GM12878 (cell line): ENCODE measurements at regions not wholly inside any gene's neighbourhood (a gene's known extent, or its start where the extent isn't known, plus 50 kb on each side); places are given as distances from the start of the nearest gene placed in this dataset.

ENCODE experiments used
- ATAC-seq: fragments of 200-7000 bp; cut with Tn5 transposase; 3 replicates; pipeline ENCODE4 v1.9.1; 2020; ENCODE audit warnings: mild to moderate bottlenecking, moderate library complexity
- BruUV-seq: library from RNA; stranded (reverse); fragments of 400-500 nt; replicated peaks from 2 replicates; lab custom pipeline; 2021; lab: Mats Ljungman, UMichigan
- CTCF ChIA-PET: fragments of 300-600 bp; sonication (Branson Sonifier 250); formaldehyde crosslinking; extraction: SDS; loops from one replicate; lab custom pipeline; 2021; ENCODE audit warnings: inconsistent platforms; lab: Yijun Ruan, JAX
- POLR2A ChIA-PET: fragments of 350-600 bp; formaldehyde crosslinking; extraction: SDS; loops from one replicate; lab custom pipeline; 2021; ENCODE audit warnings: inconsistent platforms; lab: Charles Lee
- RAD21 ChIA-PET: fragments of 300-600 bp; sonication (Branson Sonifier 250); formaldehyde crosslinking; loops from one replicate; lab custom pipeline; 2023; ENCODE audit warnings: antibody characterized with exemption; ENCODE audit not compliant: unreplicated experiment; lab: Charles Lee
- SMC1A ChIA-PET: fragments of 300-600 bp; sonication (Branson Sonifier 250); formaldehyde crosslinking; loops from one replicate; lab custom pipeline; 2023; ENCODE audit not compliant: unreplicated experiment, uncharacterized antibody; lab: Charles Lee
- DNase-seq: peaks from one replicate; pipeline ENCODE4 v3.0.0-alpha.2; 2011; ENCODE audit warnings: low read depth, low spot score
- FAIRE-seq: peaks from 3 replicates; lab custom pipeline; 2011; peaks lifted over from hg19 to GRCh38; lab: Jason Lieb, UNC
- H2AFZ ChIP-seq: 2 replicates; pipeline ENCODE4 v1.6.0; 2011; ENCODE audit warnings: low read depth, low read length, control low read depth; ENCODE audit not compliant: control insufficient read depth
- H3K27ac ChIP-seq: 2 replicates; pipeline ENCODE4 v1.5.1; 2011; ENCODE audit warnings: control low read depth; ENCODE audit not compliant: control insufficient read depth, insufficient read depth
- H3K27me3 ChIP-seq, 2 experiments: replicated peaks in 1 of 2; 2 replicates each; pipeline versions ENCODE4 v1.6.0 to v1.6.1; 2011; ENCODE audit warnings: low read length in 1 of 2; ENCODE audit not compliant: control insufficient read depth in 2 of 2, insufficient read depth in 2 of 2
- H3K36me3 ChIP-seq, 2 experiments: 2 replicates each; pipeline ENCODE4 v1.5.1; 2011; ENCODE audit warnings: low read length in 1 of 2; ENCODE audit not compliant: control insufficient read depth in 2 of 2, insufficient read depth in 2 of 2
- H3K4me1 ChIP-seq: 2 replicates; pipeline ENCODE4 v1.6.1; 2011; ENCODE audit warnings: mild to moderate bottlenecking, low read length, moderate library complexity, mixed read lengths; ENCODE audit not compliant: control insufficient read depth, insufficient read depth
- H3K4me2 ChIP-seq: 2 replicates; pipeline ENCODE4 v1.6.0; 2011; ENCODE audit warnings: control low read depth; ENCODE audit not compliant: control insufficient read depth, insufficient read depth
- H3K4me3 ChIP-seq: fragments of 200-600 bp; sonication (generic); 2 replicates; pipeline ENCODE4 v1.5.1; 2016
- H3K79me2 ChIP-seq: 2 replicates; pipeline ENCODE4 v1.6.0; 2011; ENCODE audit warnings: low read length; ENCODE audit not compliant: control insufficient read depth, insufficient read depth
- H3K9ac ChIP-seq: 2 replicates; pipeline ENCODE4 v1.8.0; 2011; ENCODE audit warnings: low read length, control low read depth, mixed read lengths; ENCODE audit not compliant: control insufficient read depth, insufficient read depth
- H3K9me3 ChIP-seq: replicated peaks from 3 replicates; pipeline ENCODE4 v1.5.1; 2011; ENCODE audit warnings: mild to moderate bottlenecking, low read length; ENCODE audit not compliant: control insufficient read depth, insufficient read depth
- H4K20me1 ChIP-seq: 2 replicates; pipeline ENCODE4 v1.6.0; 2011; ENCODE audit not compliant: control insufficient read depth, insufficient read depth
- CBX3 ChIP-seq: fragments of 200-600 bp; sonication (generic); IDR thresholded peaks from 2 replicates; pipeline ENCODE4 v1.6.1; 2016; ENCODE audit warnings: low read depth, borderline replicate concordance
- CHD2 ChIP-seq: IDR thresholded peaks from 2 replicates; pipeline ENCODE4 v1.6.1; 2011; ENCODE audit warnings: low read depth, low read length, improper control_type of control experiment, borderline replicate concordance
- ESRRA ChIP-seq: IDR thresholded peaks from 2 replicates; pipeline ENCODE4 v1.6.1; 2012; ENCODE audit warnings: mild to moderate bottlenecking, low read length, improper control_type of control experiment
- EZH2 ChIP-seq: IDR thresholded peaks from 2 replicates; pipeline ENCODE4 v1.6.1; 2012; ENCODE audit warnings: low read depth, mild to moderate bottlenecking, control low read depth, inconsistent platforms, low read length, borderline replicate concordance; ENCODE audit not compliant: control insufficient read depth
- NFYA ChIP-seq: IDR thresholded peaks from 2 replicates; pipeline ENCODE4 v1.6.1; 2011; ENCODE audit warnings: low read depth, mild to moderate bottlenecking, low read length, improper control_type of control experiment, borderline replicate concordance
- SPI1 ChIP-seq: IDR thresholded peaks from 2 replicates; pipeline ENCODE4 v1.6.1; 2011; ENCODE audit warnings: low read depth, mild to moderate bottlenecking, low read length, moderate library complexity, borderline replicate concordance; ENCODE audit not compliant: insufficient read depth
- SUPT20H ChIP-seq: IDR thresholded peaks from 2 replicates; pipeline ENCODE4 v1.6.1; 2011; ENCODE audit warnings: low read depth, mild to moderate bottlenecking, low read length, moderate library complexity, borderline replicate concordance; ENCODE audit not compliant: control insufficient read depth
- ZNF384 ChIP-seq: IDR thresholded peaks from 2 replicates; pipeline ENCODE4 v1.6.1; 2012; ENCODE audit warnings: low read depth, mild to moderate bottlenecking, low read length, improper control_type of control experiment, borderline replicate concordance
- ZNF687 ChIP-seq: fragments of 450-650 bp; IDR thresholded peaks from 2 replicates; pipeline ENCODE4 v1.6.1; 2017; ENCODE audit warnings: mild to moderate bottlenecking, moderate library complexity
- WGBS: methylation state at CpG from one replicate; pipeline ENCODE4 v1.1.6; 2016; ENCODE audit warnings: low lambda C conversion rate; ENCODE audit not compliant: insufficient replicate concordance, insufficient coverage; ENCODE audit errors: missing lambda C conversion rate; 5-methylcytosine and 5-hydroxymethylcytosine counted together
- in situ Hi-C: fragments of 300-500 bp; cut with MboI; formaldehyde crosslinking; loops from 9 replicates; pipeline ENCODE4 v1.14.3; 2018; ENCODE audit warnings: mixed read lengths
- intact Hi-C: fragments of 100-400 bp; cut with micrococcal nuclease; formaldehyde crosslinking; loops from one replicate; pipeline ENCODE4 v1.14.2; 2022; ENCODE audit not compliant: unreplicated experiment
- TF ChIP-seq, protein P1 (sequence below): fragments of 450-650 bp; IDR thresholded peaks from 2 replicates; pipeline ENCODE4 v1.6.1; 2016; ENCODE audit warnings: mild to moderate bottlenecking

DNA sequence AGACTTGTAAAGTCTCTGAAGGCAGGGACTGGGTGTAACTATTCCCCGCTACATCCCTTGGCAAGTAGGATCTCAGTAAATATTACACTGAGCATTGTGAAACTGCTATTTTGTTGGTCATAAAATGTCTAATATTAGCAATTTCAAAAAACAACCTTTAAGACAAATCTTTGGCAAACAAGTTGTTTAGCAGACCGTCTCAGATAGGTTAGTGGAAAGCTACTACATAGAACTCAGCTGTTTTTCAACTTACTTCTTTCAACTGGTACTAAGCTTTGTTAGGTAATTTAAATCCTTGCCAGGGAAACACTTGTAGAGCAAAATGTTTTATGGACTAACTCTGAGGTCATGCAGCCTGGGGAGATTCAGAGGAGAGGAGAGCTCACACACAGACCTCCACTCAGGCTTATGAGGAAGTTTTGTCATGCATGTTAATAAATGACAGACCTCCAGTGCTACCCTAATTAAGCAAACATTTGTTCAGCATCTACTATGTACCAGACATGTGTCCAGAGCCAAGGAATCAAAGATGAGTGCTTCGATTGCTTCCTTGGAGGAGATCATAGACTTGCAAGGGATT is 61.6 kb upstream of the STAC start:
- ATAC-seq (no peak), DNase-seq (no peak), FAIRE-seq (no peak)
- ChIA-PET RAD21 (no interaction called here), SMC1A (no interaction called here), POLR2A (no interaction called here), CTCF (no interaction called here)
- Histone ChIP-seq H3K27me3 (no peaks in the 10 kb centered on the region), H3K9me3 (no peaks in the 10 kb centered on the region), H3K4me1 (no peaks in the 10 kb centered on the region), H3K4me3 (no peak overlapping the region), H3K79me2 (no peaks in the 10 kb centered on the region), H3K4me2 (no peak overlapping the region), H4K20me1 (no peaks in the 10 kb centered on the region), H3K27ac (no peak overlapping the region), H3K9ac (no peak overlapping the region), H2AFZ (no peak overlapping the region), H3K36me3 (no peaks in the 10 kb centered on the region)
- TF ChIP-seq EZH2: no peak
- TF ChIP-seq SPI1: no peak
- TF ChIP-seq CHD2: no peak
- TF ChIP-seq CBX3: no peak
- TF ChIP-seq, protein P1, sequence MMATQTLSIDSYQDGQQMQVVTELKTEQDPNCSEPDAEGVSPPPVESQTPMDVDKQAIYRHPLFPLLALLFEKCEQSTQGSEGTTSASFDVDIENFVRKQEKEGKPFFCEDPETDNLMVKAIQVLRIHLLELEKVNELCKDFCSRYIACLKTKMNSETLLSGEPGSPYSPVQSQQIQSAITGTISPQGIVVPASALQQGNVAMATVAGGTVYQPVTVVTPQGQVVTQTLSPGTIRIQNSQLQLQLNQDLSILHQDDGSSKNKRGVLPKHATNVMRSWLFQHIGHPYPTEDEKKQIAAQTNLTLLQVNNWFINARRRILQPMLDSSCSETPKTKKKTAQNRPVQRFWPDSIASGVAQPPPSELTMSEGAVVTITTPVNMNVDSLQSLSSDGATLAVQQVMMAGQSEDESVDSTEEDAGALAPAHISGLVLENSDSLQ: no peak
- TF ChIP-seq SUPT20H: no peak
- no peak for TF ChIP-seq NFYA
- TF ChIP-seq ESRRA: no peak
- TF ChIP-seq ZNF384: no peak
- no peak for TF ChIP-seq ZNF687
- in situ Hi-C loops (no loop called here), intact Hi-C loops (no loop called here)
- WGBS: 28% methylated on average over 3 of the region's 3 CpGs
- no TSS peak for BruUV-seq
